ACC112 (cell line): ENCODE measurements at regions not wholly inside any gene's neighbourhood (a gene's known extent, or its start where the extent isn't known, plus 50 kb on each side); places are given as distances from the start of the nearest gene placed in this dataset.

ENCODE experiments used
- H2AFZ ChIP-seq: fragments of 200-600 bp; sonication (generic); one replicate; pipeline ENCODE4 v1.6.0; 2017; ENCODE audit warnings: antibody characterized with exemption, low read length; ENCODE audit not compliant: unreplicated experiment
- H3K27ac ChIP-seq: fragments of 200-600 bp; sonication (generic); 2 replicates; pipeline ENCODE4 v1.5.1; 2014; ENCODE audit warnings: low read depth, mild to moderate bottlenecking, antibody characterized with exemption, low read length, moderate library complexity
- H3K27me3 ChIP-seq: fragments of 200-600 bp; sonication (generic); 2 replicates; pipeline ENCODE4 v1.6.1; 2014; ENCODE audit warnings: mild to moderate bottlenecking, antibody characterized with exemption, low read length, moderate library complexity, mixed read lengths; ENCODE audit not compliant: insufficient read depth
- H3K36me3 ChIP-seq: fragments of 200-600 bp; sonication (generic); 2 replicates; pipeline ENCODE4 v1.6.1; 2016; ENCODE audit warnings: mild to moderate bottlenecking, antibody characterized with exemption, low read length, moderate library complexity, mixed read lengths; ENCODE audit not compliant: insufficient read depth
- H3K4me1 ChIP-seq: fragments of 200-600 bp; sonication (generic); one replicate; pipeline ENCODE4 v1.6.1; 2016; ENCODE audit warnings: low read length, mixed read lengths; ENCODE audit not compliant: insufficient read depth, unreplicated experiment, control insufficient read depth
- H3K4me3 ChIP-seq: fragments of 200-600 bp; sonication (generic); 2 replicates; pipeline ENCODE4 v1.5.1; 2014; ENCODE audit warnings: mild to moderate bottlenecking, low read depth, low read length
- H3K79me2 ChIP-seq: fragments of 200-600 bp; sonication (generic); one replicate; pipeline ENCODE4 v1.6.0; 2016; ENCODE audit warnings: low read length; ENCODE audit not compliant: control insufficient read depth, unreplicated experiment, insufficient read depth

DNA sequence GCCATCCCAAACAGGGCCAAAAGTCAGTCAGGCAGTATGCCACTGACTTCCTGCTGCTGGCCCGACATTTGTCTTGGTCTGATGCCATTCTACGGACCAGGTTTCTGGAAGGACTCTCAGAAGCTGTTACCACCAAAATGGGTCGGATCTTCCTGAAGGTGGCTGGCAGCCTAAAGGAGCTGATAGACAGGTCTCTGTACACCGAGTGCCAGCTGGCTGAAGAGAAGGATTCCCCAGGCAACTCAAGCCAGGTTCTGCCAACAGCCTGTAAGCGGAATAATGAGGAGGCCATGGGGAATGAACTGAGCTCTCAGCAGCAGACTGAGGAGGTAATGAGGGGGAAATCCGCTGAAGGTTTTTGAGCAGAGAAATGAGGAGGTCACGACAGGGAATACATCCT is 95.7 kb downstream of the RTL9 start:
- no peak overlapping the region for H3K27ac ChIP-seq
- H3K4me3 ChIP-seq, result no peak overlapping the region
- H3K36me3 ChIP-seq, result no peaks in the 10 kb centered on the region
- H2AFZ ChIP-seq, result no peak overlapping the region
- H3K27me3 ChIP-seq, result peaks cover 10% of the 10 kb centered on the region; the same call in 1 of the 2 replicates
- no peaks in the 10 kb centered on the region for H3K4me1 ChIP-seq
- no peaks in the 10 kb centered on the region for H3K79me2 ChIP-seq

DNA sequence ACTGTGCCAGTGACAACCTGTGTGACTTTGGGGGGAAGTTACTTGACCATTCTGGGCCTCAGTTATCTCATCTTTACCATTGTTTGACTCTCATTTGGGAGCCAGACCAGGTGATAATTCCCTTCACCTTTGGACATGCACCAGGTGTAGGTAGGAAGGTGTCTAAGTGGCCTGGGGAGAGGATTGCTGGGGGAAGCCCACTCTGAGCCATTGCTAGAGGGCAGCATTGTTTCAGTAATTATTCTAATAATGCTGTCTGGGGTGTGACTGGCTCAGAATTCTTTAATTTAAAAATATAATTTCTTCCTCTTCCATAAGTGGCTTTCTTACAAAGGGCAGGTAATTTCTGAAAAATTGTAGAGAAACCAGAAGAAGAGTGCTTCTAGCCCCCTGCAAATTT is 104.3 kb downstream of the RTL9 start:
- no peak overlapping the region for H2AFZ ChIP-seq
- H3K79me2 ChIP-seq, result no peaks in the 10 kb centered on the region
- H3K27me3 ChIP-seq, result peaks cover 6% of the 10 kb centered on the region; the same call in 1 of the 2 replicates
- no peak overlapping the region for H3K4me3 ChIP-seq
- H3K4me1 ChIP-seq, result no peaks in the 10 kb centered on the region
- H3K36me3 ChIP-seq, result no peaks in the 10 kb centered on the region
- no peak overlapping the region for H3K27ac ChIP-seq

DNA sequence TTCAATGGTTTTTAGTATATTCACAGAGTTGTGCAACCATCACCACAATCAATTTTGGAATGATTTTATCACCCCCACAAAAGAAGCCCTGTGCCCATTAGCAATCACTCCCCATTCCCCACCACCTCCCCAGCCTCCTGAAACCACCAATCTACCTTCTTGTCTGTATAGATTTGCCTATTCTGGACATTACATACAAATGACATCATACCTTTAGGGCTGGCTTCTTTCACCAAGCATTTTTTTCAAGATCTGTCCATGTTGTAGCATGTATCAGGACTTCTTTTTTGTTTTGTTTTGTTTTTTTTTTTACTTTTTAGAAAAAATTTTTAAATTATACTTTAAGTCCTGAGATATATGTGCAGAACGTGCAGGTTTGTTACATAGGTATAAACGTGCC is 108.1 kb downstream of the RTL9 start:
- Histone ChIP-seq H3K79me2 (no peaks in the 10 kb centered on the region), H2AFZ (no peak overlapping the region), H3K36me3 (no peaks in the 10 kb centered on the region), H3K4me1 (no peaks in the 10 kb centered on the region), H3K4me3 (no peak overlapping the region), H3K27ac (no peak overlapping the region), H3K27me3 (no peaks in the 10 kb centered on the region; the same call in 1 of the 2 replicates)

DNA sequence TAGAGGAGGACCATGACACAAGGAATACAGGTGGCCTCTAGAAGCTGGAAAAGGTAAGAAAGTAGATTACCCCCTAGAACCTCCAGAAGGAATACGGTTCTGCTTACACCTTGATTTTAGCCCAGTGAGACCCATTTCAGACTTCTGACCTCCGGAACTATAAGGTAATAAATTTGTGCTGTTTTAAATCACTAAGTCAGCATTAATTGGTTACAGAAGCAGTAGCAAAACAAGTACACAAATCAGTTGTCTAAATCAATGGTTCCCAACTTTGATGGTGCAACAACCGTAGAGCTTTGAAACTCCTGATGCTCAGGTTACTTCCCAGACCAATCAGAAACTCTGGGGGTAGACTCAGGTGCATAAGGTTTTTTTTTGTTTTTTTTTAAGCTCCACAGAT is 113.6 kb downstream of the RTL9 start:
- Histone ChIP-seq H3K36me3 (no peaks in the 10 kb centered on the region), H3K27me3 (no peaks in the 10 kb centered on the region; the same call in 1 of the 2 replicates), H3K79me2 (no peaks in the 10 kb centered on the region), H2AFZ (no peak overlapping the region), H3K27ac (no peak overlapping the region), H3K4me1 (no peaks in the 10 kb centered on the region), H3K4me3 (no peak overlapping the region)

DNA sequence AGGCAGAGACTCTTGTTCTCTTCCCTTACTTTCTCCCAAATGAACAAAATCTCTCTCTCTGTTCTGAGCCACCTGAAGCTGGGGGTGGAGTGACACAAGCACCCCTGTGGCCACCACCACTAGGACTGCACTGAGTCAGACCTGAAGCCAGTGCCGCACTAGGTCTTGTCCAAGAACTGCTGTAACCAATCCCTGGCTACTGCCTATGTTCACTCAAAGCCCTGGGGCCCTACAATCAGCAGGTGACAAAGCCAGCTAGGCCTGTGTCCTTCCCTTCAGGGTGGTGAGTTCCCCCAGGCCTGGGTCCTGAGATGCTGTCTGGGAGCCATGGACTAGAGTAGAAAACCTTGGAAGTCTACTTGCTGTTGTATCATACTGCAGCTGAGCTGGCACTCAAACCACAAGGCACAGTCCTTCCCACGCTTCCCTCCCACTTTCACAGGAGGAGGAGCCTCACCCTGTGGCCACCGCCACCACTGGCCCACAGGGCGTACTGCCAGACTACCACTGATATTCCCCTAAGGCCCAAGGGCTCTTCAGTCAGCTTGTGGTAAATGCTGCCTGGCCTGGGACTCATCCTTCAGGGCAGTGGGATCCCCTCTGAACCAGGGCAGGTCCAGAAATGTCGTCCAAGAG is 119.1 kb downstream of the RTL9 start:
- Histone ChIP-seq H2AFZ (no peak overlapping the region), H3K27me3 (no peaks in the 10 kb centered on the region), H3K27ac (no peak overlapping the region), H3K36me3 (no peaks in the 10 kb centered on the region), H3K4me3 (no peak overlapping the region), H3K4me1 (no peaks in the 10 kb centered on the region), H3K79me2 (no peaks in the 10 kb centered on the region)

DNA sequence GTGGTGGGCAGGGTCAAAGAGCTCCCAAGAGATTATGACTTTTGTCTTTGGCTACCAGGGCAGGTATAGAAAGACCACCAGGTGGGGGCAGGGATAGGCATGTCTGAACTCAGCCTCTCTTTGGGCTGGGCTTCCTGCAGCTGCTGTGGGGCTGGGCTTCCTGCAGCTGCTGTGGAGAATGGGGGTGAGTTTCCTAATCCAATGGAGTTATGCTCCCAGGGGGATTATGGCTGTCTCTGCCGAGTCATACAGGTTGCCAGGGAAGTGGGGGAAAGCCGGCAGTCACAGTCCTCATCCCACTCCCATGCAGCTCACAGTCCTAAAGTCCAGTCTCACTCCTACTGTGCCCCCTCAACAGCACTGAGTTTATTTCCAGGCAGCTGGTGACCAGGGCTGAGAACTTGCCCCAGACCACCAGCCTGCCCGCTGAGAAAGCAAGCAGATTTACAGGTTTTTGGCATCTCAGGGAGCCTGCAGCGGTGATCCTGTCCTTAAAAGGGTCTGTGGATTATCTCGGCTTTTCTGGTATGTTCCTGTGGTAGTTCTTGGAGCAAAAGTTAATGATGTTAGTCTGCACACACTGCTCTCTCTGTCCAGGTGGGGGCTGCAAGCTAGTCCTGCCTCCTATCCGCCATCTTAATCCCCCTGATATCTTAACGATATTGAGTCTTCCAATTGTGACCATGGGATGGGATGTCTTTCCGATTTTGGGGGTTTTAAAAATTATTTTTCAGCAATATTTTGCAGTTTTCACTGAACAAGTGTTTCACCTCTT is 133.4 kb downstream of the RTL9 start:
- H3K27me3 ChIP-seq, result no peaks in the 10 kb centered on the region
- no peak overlapping the region for H3K4me3 ChIP-seq
- no peaks in the 10 kb centered on the region for H3K4me1 ChIP-seq

DNA sequence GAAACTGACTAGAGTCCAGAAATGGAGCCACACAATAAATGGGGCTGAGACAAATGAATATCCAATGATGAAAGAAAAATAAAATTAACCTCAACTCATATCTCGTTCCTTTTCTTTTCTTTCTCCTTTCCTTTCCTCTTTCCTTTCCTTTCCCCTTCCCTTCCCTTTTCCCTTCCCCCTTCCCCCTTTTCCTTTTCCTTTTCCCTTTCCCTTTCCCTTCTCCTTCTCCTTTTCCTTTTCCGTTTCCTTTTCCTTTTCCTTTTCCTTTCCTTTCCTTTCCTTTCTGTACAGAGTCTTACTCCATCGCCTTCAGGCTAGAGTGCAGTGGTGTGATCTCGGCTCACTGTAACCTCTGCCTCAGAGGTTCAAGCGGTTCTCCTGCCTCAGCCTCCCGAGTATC is 146.3 kb downstream of the RTL9 start:
- Histone ChIP-seq H3K27ac (no peak overlapping the region), H3K27me3 (no peaks in the 10 kb centered on the region), H3K79me2 (no peaks in the 10 kb centered on the region), H3K36me3 (no peaks in the 10 kb centered on the region), H3K4me3 (no peak overlapping the region), H3K4me1 (peaks cover 2% of the 10 kb centered on the region), H2AFZ (no peak overlapping the region)

More for the DNA sequence above, 133.4 kb downstream of the RTL9 start:
- Histone ChIP-seq H3K27ac (no peak overlapping the region), H2AFZ (no peak overlapping the region), H3K79me2 (no peaks in the 10 kb centered on the region), H3K36me3 (no peaks in the 10 kb centered on the region)

DNA sequence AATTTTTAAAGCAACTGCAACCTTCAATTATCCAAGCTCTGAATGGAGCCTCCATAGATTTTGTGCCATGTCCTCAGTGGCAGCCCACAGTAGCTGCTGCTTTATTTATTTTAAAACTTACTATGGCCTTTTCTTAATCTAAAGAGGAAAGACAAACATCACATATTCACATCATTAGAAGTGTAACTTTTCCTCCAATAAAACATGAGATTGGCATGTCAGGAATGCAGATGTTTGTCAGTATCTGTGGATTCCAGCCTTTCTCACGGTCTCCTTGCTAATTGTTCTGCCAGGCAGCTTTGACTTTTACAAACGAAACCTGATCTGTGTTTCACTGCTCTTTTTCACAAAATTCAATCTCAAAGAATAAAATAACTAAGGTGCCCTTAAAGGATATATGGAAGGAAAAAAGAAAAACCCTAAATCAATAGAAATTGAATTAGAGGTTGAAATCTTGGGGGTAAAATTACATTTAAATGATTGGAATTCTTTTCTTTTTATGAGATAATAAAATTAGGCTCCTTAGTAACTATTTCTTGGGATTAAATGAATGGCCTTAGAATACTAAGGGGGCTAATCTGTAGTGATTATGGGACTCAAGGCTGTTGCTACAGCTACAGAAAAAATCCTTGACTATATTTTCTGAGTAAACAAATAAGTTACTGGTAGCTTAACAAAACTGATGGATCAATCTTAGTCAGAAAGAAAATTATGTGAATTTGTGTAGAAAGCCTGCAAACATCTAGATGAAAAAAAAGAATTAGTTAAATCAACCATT is 151.3 kb downstream of the RTL9 start:
- H3K27ac ChIP-seq, result no peak overlapping the region
- no peak overlapping the region for H2AFZ ChIP-seq
- no peaks in the 10 kb centered on the region for H3K36me3 ChIP-seq
- H3K79me2 ChIP-seq, result no peaks in the 10 kb centered on the region
- H3K4me3 ChIP-seq, result no peak overlapping the region
- no peaks in the 10 kb centered on the region for H3K27me3 ChIP-seq
- H3K4me1 ChIP-seq, result peaks cover 4% of the 10 kb centered on the region

DNA sequence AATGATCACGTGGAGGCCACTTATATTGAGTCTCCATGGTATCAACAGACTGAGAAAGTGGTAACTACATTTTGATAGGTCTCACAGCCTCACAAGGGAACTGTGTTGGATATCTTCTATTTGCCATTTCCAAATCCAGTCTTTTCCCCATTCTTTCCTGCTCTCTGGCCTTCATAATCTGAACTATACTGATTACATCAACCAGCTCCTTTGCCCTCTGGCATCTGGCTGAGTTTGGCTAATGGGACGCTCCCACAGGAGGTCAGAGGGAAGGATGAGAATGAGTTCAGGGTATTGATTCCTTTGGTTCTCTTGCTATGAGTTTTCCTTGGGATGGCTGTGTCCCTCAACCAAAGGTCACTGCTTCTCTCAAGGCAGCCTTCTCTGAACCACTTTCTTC is 152.6 kb downstream of the RTL9 start:
- Histone ChIP-seq H2AFZ (no peak overlapping the region), H3K27ac (no peak overlapping the region), H3K27me3 (no peaks in the 10 kb centered on the region), H3K4me1 (peaks cover 4% of the 10 kb centered on the region), H3K79me2 (no peaks in the 10 kb centered on the region), H3K36me3 (no peaks in the 10 kb centered on the region), H3K4me3 (no peak overlapping the region)

DNA sequence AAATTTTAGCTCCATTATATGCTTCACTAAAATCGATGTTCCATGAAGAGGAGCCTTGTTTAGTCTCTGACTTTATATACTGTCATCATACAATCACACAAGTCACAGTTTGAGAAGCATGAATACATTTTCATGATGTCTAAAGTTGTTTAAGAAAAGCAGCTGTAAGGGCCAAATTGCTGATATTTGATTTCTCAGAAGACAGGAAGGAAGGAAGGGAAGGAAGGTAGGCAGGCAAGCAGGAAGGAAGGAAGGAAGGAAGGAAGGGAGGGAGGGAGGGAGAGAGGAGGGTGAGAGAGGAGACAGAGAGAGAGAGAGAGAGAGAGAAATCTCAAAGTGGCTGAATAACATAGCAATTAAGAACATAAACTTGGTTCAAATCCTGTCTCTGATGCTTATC is 153.7 kb downstream of the RTL9 start:
- H3K27ac ChIP-seq, result no peak overlapping the region
- H3K36me3 ChIP-seq, result no peaks in the 10 kb centered on the region
- H3K27me3 ChIP-seq, result no peaks in the 10 kb centered on the region
- no peak overlapping the region for H2AFZ ChIP-seq
- H3K4me1 ChIP-seq, result peaks cover 4% of the 10 kb centered on the region
- no peak overlapping the region for H3K4me3 ChIP-seq
- no peaks in the 10 kb centered on the region for H3K79me2 ChIP-seq
